Neural crest cell (in vitro differentiated cells): ENCODE measurements at regions not wholly inside any gene's neighbourhood (a gene's known extent, or its start where the extent isn't known, plus 50 kb on each side); places are given as distances from the start of the nearest gene placed in this dataset.

Source experiments
- DNase-seq: peaks from one replicate; pipeline ENCODE4 v3.0.0; 2021; ENCODE audit warnings: low read depth, mixed read lengths, low spot score
- H3K27ac Mint-ChIP-seq: one replicate; pipeline ENCODE4 v1.8.0; 2021; ENCODE audit warnings: mild to moderate bottlenecking, mixed read lengths; ENCODE audit not compliant: unreplicated experiment
- H3K27me3 Mint-ChIP-seq: 2 replicates; pipeline ENCODE4 v1.8.0; 2021; ENCODE audit warnings: low read depth, mild to moderate bottlenecking, mixed read lengths
- H3K36me3 Mint-ChIP-seq: 2 replicates; pipeline ENCODE4 v1.8.0; 2021; ENCODE audit warnings: low read depth, mild to moderate bottlenecking, mixed read lengths
- H3K4me1 Mint-ChIP-seq: 2 replicates; pipeline ENCODE4 v1.8.0; 2021; ENCODE audit warnings: mixed read lengths
- H3K4me3 Mint-ChIP-seq: one replicate; pipeline ENCODE4 v1.8.0; 2021; ENCODE audit warnings: mild to moderate bottlenecking, mixed read lengths
- H3K9me3 Mint-ChIP-seq: 2 replicates; pipeline ENCODE4 v1.8.0; 2021; ENCODE audit warnings: mixed read lengths
- CTCF ChIP-seq: fragments of 200-600 bp; sonication (generic); conservative IDR thresholded peaks from 2 replicates; pipeline ENCODE4 v1.5.0; 2021; ENCODE audit warnings: antibody characterized with exemption, mild to moderate bottlenecking

DNA sequence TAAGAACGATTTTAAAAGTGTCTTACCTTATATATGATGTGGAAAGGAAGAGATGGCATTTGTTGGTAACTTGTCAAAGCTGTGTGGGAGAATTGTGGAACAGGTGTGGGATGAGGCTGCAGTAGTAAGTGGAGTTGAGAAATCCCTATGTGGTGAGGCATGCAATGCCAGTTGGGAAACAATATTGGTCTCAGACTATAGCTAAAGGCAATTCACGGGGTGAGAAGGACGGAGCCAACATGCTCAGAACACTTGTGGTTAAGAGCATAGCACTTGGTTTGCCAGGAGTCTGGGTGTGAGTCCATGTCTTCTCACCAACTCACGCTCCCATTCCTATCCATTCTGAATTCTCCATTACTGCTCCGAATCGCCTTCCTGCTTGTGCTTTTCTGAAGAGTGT, 615.6 kb upstream of the ADAMTS9 start:
- DNase-seq = no peak
- Mint-ChIP-seq H3K27me3 (no peaks in the 10 kb centered on the region), H3K36me3 (no peaks in the 10 kb centered on the region), H3K9me3 (no peaks in the 10 kb centered on the region), H3K4me1 (no peaks in the 10 kb centered on the region), H3K4me3 (no peak overlapping the region), H3K27ac (no peak overlapping the region)
- TF ChIP-seq CTCF = no peak

GRCh38 chr3:65291448-65292125, 603.8 kb upstream of the ADAMTS9 start:
- no peak overlapping the region for H3K4me3 Mint-ChIP-seq
- H3K27ac Mint-ChIP-seq = no peak overlapping the region
- no peak for DNase-seq
- no peak for TF ChIP-seq CTCF
- no peaks in the 10 kb centered on the region for H3K36me3 Mint-ChIP-seq
- H3K4me1 Mint-ChIP-seq = peaks cover 8% of the 10 kb centered on the region
- H3K27me3 Mint-ChIP-seq = no peaks in the 10 kb centered on the region
- no peaks in the 10 kb centered on the region for H3K9me3 Mint-ChIP-seq

DNA sequence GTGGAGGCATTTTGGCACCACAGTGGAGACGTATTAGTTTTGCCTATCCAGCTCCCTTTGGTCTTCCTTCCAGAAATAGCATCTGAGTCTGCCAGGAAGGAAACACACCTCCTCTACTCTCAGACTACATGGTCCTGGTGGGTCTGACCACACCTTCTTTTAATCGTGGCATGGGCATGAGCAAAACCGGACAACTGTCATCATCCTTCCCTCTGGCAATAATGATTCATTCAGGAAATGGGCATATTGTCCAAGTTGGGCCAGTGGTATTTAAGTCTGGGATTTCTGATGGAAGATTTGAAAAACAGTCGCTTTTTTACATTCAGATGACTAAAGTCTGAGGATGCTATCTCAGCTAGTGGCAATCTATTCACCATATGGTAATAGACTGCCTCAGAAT, 601.0 kb upstream of the ADAMTS9 start:
- H3K4me1 Mint-ChIP-seq = peaks cover 25% of the 10 kb centered on the region
- H3K4me3 Mint-ChIP-seq = no peak overlapping the region
- peaks cover 4% of the 10 kb centered on the region for H3K9me3 Mint-ChIP-seq
- no peak for DNase-seq
- no peak overlapping the region for H3K27ac Mint-ChIP-seq
- no peak for TF ChIP-seq CTCF
- no peaks in the 10 kb centered on the region for H3K27me3 Mint-ChIP-seq
- H3K36me3 Mint-ChIP-seq = no peaks in the 10 kb centered on the region

- no peak for DNase-seq
- no peak overlapping the region for H3K27ac Mint-ChIP-seq
- peaks cover 17% of the 10 kb centered on the region for H3K4me1 Mint-ChIP-seq
- no peaks in the 10 kb centered on the region for H3K27me3 Mint-ChIP-seq
- no peak for TF ChIP-seq CTCF
- no peaks in the 10 kb centered on the region for H3K36me3 Mint-ChIP-seq
- no peak overlapping the region for H3K4me3 Mint-ChIP-seq
- H3K9me3 Mint-ChIP-seq = peaks cover 4% of the 10 kb centered on the region
These were observed 598.2 kb upstream of the ADAMTS9 start for GRCh38 chr3:65285956-65286355.

GRCh38 chr3:65284961-65285360, 597.2 kb upstream of the ADAMTS9 start:
- Mint-ChIP-seq H3K4me1 (peaks cover 17% of the 10 kb centered on the region), H3K9me3 (peaks cover 4% of the 10 kb centered on the region), H3K27me3 (no peaks in the 10 kb centered on the region), H3K36me3 (no peaks in the 10 kb centered on the region), H3K27ac (no peak overlapping the region), H3K4me3 (no peak overlapping the region)
- no peak for DNase-seq
- TF ChIP-seq CTCF = no peak
